GM19463 (cell line): ENCODE measurements at regions not wholly inside any gene's neighbourhood (a gene's known extent, or its start where the extent isn't known, plus 50 kb on each side); places are given as distances from the start of the nearest gene placed in this dataset.

Experiments
- ATAC-seq: cut with Tn5 transposase; IDR thresholded peaks from one replicate; pipeline ENCODE4 v1.9.1; 2021; ENCODE audit warnings: mild to moderate bottlenecking, moderate library complexity; ENCODE audit not compliant: unreplicated experiment

- no peak for ATAC-seq
Measured at GRCh38 chr11:45062115-45062514, 84.3 kb upstream of the PRDM11 start.

- no peak for ATAC-seq
Measured at GRCh38 chr11:45062974-45063635, 83.3 kb upstream of the PRDM11 start.

GRCh38 chr11:45063669-45064068 is 82.8 kb upstream of the PRDM11 start:
- ATAC-seq, result no peak

GRCh38 chr11:45067966-45068365 is 78.5 kb upstream of the PRDM11 start:
- ATAC-seq, result no peak

GRCh38 chr11:45071232-45071631 is 75.2 kb upstream of the PRDM11 start:
- ATAC-seq, result no peak

- no peak for ATAC-seq
Measured at GRCh38 chr11:45073685-45074141, 72.7 kb upstream of the PRDM11 start.

- no peak for ATAC-seq
Measured at GRCh38 chr11:45075519-45075918, 70.9 kb upstream of the PRDM11 start.

GRCh38 chr11:45075952-45076351 is 70.5 kb upstream of the PRDM11 start:
- ATAC-seq, result no peak

- no peak for ATAC-seq
Measured at GRCh38 chr11:45076761-45077160, 69.7 kb upstream of the PRDM11 start.

- no peak for ATAC-seq
Measured at GRCh38 chr11:45078236-45079074, 68.0 kb upstream of the PRDM11 start.

- no peak for ATAC-seq
Measured at GRCh38 chr11:45079075-45079444, 67.4 kb upstream of the PRDM11 start.

GRCh38 chr11:45079567-45079942 is 66.9 kb upstream of the PRDM11 start:
- no peak for ATAC-seq

GRCh38 chr11:45079943-45080719 is 66.3 kb upstream of the PRDM11 start:
- no peak for ATAC-seq

- ATAC-seq, result no peak
Measured at GRCh38 chr11:45082744-45083543, 63.5 kb upstream of the PRDM11 start.

GRCh38 chr11:45083544-45084087 is 62.8 kb upstream of the PRDM11 start:
- no peak for ATAC-seq

- no peak for ATAC-seq
Measured at GRCh38 chr11:45085646-45086501, 60.6 kb upstream of the PRDM11 start.

- no peak for ATAC-seq
Measured at GRCh38 chr11:45086526-45086925, 59.9 kb upstream of the PRDM11 start.

GRCh38 chr11:45087086-45087899 is 59.1 kb upstream of the PRDM11 start:
- ATAC-seq, result no peak

GRCh38 chr11:45087900-45088160 is 58.6 kb upstream of the PRDM11 start:
- no peak for ATAC-seq
